Upper lobe of left lung (tissue), 4 donors: ENCODE measurements at regions not wholly inside any gene's neighbourhood (a gene's known extent, or its start where the extent isn't known, plus 50 kb on each side); places are given as distances from the start of the nearest gene placed in this dataset.

Experiments
- EP300 ChIP-seq, 4 donors: sonication (generic); formaldehyde crosslinking; IDR thresholded peaks; one replicate each; pipeline ENCODE4 v1.5.1; 2017; ENCODE audit warnings: antibody characterized with exemption in 4 of 4, control low read depth in 2 of 4
- TF ChIP-seq, protein P1 (sequence below), 6 experiments: fragments of 450-650 bp in 4 of 6; fragments of 200-600 bp in 2 of 6; sonication (generic) in 2 of 6; IDR thresholded peaks; one replicate each; pipeline ENCODE4 v1.5.1; 2016 to 2019; ENCODE audit warnings: antibody characterized with exemption in 6 of 6

DNA sequence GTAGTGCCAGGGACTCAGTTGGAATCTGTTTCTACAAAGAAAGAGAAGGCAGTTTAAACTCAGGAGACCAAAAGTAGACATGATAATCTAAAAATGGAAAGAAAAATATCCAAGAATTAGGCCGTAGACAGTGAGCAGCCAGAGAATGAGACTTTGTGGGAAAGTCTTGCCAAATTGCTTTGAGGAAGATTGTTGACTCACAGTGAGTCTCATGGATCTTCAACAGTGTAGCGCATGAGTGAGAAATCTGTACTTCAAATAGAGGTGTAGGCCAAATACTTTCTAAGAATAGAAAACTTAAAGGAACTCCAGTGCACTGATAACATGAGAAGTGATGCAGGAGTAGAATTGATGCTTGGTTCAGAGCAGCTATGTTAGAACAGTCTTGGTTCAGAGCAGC, 284.5 kb downstream of the HTR1B start:
- TF ChIP-seq, protein P1, sequence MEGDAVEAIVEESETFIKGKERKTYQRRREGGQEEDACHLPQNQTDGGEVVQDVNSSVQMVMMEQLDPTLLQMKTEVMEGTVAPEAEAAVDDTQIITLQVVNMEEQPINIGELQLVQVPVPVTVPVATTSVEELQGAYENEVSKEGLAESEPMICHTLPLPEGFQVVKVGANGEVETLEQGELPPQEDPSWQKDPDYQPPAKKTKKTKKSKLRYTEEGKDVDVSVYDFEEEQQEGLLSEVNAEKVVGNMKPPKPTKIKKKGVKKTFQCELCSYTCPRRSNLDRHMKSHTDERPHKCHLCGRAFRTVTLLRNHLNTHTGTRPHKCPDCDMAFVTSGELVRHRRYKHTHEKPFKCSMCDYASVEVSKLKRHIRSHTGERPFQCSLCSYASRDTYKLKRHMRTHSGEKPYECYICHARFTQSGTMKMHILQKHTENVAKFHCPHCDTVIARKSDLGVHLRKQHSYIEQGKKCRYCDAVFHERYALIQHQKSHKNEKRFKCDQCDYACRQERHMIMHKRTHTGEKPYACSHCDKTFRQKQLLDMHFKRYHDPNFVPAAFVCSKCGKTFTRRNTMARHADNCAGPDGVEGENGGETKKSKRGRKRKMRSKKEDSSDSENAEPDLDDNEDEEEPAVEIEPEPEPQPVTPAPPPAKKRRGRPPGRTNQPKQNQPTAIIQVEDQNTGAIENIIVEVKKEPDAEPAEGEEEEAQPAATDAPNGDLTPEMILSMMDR (IDR thresholded peaks at IDR 0.05), result no peak
- no peak for TF ChIP-seq EP300 (IDR thresholded peaks at IDR 0.05)
